ENCODE measurements at regions not wholly inside any gene's neighbourhood (a gene's known extent, or its start where the extent isn't known, plus 50 kb on each side); places are given as distances from the start of the nearest gene placed in this dataset.

DNA sequence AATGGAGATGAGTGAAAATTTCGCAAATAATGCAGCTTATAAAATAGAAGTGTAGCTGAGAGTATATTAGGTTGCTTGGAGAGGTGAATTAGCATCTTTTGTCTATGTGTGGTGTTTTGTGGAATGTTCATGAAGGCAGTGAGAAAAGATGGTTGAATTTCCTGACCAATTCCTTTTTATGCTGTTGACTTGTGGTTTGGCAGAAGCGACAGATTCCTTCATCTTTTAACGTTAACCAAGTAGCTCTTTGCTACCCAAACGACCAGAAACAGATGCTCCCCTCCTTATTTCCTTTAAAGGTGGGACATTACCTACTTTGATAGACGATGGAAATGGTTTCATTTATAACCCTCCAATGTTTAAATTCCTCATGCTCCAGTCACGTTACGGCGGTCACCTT is 390.5 kb downstream of the QKI start:
- H3K9me3 ChIP-seq (ENCODE audit: control insufficient read depth, insufficient read depth, low read depth, low read length) = no peaks in the 10 kb centered on the region
- no peaks in the 10 kb centered on the region for H3K4me1 ChIP-seq (ENCODE audit: control insufficient read depth, insufficient read depth, low read length)
- no peaks in the 10 kb centered on the region for H3K27me3 ChIP-seq (ENCODE audit: control insufficient read depth, insufficient read depth, low read length)
- no peak overlapping the region for H3K9ac ChIP-seq (ENCODE audit: low read length)
- H3K4me3 ChIP-seq (ENCODE audit: low read depth, low read length) = no peak overlapping the region
- H3K36me3 ChIP-seq (ENCODE audit: control insufficient read depth, insufficient read depth, low read length) = no peaks in the 10 kb centered on the region
- H3K27ac ChIP-seq (ENCODE audit: low read depth, low read length) = no peak overlapping the region

DNA sequence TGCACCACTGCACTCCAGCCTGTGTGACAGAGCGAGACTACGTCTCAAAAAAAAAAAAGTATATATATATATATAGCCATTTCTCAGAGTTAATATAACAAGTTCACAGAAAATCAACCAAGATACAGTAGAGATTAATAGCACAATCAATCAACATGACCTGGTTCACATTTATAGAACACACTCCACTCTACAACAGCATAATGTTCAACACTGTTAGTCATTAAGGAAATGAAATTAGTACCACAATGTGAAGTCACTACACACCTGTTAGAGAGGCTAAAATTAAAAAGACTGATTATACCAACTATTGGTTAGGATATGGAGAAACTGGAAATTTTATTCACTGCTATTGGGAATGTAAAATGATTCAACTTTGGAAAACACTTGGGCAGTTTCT is 387.7 kb downstream of the QKI start:
- Histone ChIP-seq H3K36me3 (ENCODE audit: control insufficient read depth, insufficient read depth, low read length) (no peaks in the 10 kb centered on the region), H3K27me3 (ENCODE audit: control insufficient read depth, insufficient read depth, low read length) (no peaks in the 10 kb centered on the region), H3K4me1 (ENCODE audit: control insufficient read depth, insufficient read depth, low read length) (no peaks in the 10 kb centered on the region), H3K9ac (ENCODE audit: low read length) (no peak overlapping the region), H3K9me3 (ENCODE audit: control insufficient read depth, insufficient read depth, low read depth, low read length) (no peaks in the 10 kb centered on the region), H3K4me3 (ENCODE audit: low read depth, low read length) (no peak overlapping the region), H3K27ac (ENCODE audit: low read depth, low read length) (no peak overlapping the region)

DNA sequence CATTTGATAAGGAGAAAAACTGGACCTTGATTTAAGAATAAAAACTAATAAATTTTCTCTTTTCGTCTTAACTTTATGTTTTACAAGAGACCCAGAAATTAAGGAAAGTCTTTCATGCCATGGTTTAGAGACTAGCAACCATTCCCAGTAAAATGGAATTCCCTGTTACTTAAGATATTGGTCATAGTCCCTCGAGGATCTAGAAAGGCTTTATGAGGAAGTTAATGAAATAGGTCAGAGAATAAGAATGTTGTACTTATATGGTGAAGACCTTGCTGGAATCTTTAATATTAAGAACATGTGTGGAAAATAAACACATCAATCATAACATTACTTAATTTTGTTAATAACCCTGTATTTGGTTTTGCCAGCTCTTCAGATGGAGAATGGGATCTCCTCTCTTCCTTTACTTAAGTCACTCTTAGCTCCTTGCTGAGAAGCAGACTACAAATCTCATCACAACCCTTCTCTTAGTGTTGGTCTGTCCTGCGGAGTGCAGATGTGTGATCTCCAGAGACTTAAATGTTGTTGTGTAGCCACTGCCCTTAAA is 382.9 kb downstream of the QKI start:
- Histone ChIP-seq H3K27me3 (ENCODE audit: control insufficient read depth, insufficient read depth, low read length) (no peaks in the 10 kb centered on the region), H3K9ac (ENCODE audit: low read length) (no peak overlapping the region), H3K4me1 (ENCODE audit: control insufficient read depth, insufficient read depth, low read length) (peaks cover 8% of the 10 kb centered on the region), H3K36me3 (ENCODE audit: control insufficient read depth, insufficient read depth, low read length) (no peaks in the 10 kb centered on the region), H3K27ac (ENCODE audit: low read depth, low read length) (no peak overlapping the region), H3K9me3 (ENCODE audit: control insufficient read depth, insufficient read depth, low read depth, low read length) (no peaks in the 10 kb centered on the region), H3K4me3 (ENCODE audit: low read depth, low read length) (no peak overlapping the region)

DNA sequence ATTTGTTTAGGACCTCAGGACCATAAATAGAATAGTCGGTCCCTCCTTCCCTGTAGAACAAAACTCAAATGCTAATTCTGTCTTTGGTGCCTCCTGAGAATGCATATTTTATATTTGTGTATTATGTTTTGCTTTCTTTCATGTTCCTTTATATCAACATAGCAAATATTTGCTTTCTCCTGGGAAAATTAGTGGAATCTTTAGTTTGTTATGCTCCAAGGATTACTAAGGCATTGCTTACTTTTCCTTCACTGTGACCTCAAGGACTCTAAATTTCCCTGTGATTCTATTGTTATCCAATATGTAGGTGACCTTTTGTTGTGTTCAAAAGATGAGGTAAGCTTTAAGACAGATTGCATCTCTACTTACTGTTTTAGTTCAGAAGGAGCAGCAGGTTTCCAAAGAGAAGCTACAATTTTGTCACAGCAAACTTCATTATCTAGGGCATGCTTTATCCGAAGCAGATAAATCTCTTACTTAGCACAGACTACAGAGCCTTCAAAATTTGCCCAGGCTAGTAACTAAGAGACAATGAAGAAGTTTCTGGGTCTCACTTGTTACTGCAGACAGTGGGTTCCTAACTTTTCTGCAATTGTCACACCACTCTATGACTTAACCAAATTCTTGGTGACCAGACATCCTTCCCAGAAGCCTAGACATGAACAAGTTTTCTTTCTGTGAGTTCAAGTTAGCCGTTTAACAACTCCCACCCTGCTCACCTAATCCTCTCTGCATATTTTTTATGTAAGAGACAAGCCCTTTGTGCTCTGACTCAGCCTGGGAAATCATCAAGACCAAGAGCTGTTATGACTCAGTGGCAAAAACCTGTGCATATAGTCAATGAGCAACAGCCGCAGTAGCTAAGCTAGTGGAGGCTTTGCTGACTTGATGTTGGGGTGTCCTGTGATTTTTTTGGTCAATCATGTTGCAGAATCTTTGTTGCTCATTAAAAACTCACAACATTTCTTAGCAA is 378.8 kb downstream of the QKI start:
- Histone ChIP-seq H3K4me1 (ENCODE audit: control insufficient read depth, insufficient read depth, low read length) (peaks cover 8% of the 10 kb centered on the region), H3K27ac (ENCODE audit: low read depth, low read length) (no peak overlapping the region), H3K9ac (ENCODE audit: low read length) (no peak overlapping the region), H3K36me3 (ENCODE audit: control insufficient read depth, insufficient read depth, low read length) (no peaks in the 10 kb centered on the region), H3K27me3 (ENCODE audit: control insufficient read depth, insufficient read depth, low read length) (no peaks in the 10 kb centered on the region), H3K4me3 (ENCODE audit: low read depth, low read length) (no peak overlapping the region), H3K9me3 (ENCODE audit: control insufficient read depth, insufficient read depth, low read depth, low read length) (no peaks in the 10 kb centered on the region)

DNA sequence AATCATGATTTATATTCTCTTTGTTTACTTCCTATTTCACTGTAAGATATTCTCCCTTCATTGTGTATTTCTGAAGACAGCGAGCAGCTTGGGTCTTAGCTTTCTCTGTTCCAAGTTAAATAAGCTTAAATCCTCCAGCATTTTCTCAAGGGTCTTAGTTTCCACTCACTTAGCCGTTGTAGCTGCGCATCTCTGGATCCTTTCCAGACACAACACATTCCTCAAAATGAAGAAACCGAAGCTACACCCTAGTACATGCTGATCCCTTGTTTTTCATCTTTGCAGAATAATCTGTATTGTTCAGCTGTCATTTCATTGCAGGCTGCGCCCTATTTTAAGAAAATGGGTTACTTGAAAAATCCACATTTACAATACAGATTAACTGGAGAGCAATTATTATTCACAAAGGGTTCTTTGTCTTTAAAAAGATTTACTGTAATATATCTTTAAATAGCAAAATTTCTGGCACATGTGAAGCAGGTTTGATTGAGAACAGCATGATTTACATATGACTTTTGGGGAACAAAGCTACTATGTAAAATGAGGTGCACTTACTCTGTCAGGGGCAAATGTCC is 375.8 kb downstream of the QKI start:
- H3K27ac ChIP-seq (ENCODE audit: low read depth, low read length) = no peak overlapping the region
- no peak overlapping the region for H3K4me3 ChIP-seq (ENCODE audit: low read depth, low read length)
- H3K36me3 ChIP-seq (ENCODE audit: control insufficient read depth, insufficient read depth, low read length) = no peaks in the 10 kb centered on the region
- H3K27me3 ChIP-seq (ENCODE audit: control insufficient read depth, insufficient read depth, low read length) = no peaks in the 10 kb centered on the region
- H3K4me1 ChIP-seq (ENCODE audit: control insufficient read depth, insufficient read depth, low read length) = peaks cover 8% of the 10 kb centered on the region
- no peaks in the 10 kb centered on the region for H3K9me3 ChIP-seq (ENCODE audit: control insufficient read depth, insufficient read depth, low read depth, low read length)
- H3K9ac ChIP-seq (ENCODE audit: low read length) = no peak overlapping the region

DNA sequence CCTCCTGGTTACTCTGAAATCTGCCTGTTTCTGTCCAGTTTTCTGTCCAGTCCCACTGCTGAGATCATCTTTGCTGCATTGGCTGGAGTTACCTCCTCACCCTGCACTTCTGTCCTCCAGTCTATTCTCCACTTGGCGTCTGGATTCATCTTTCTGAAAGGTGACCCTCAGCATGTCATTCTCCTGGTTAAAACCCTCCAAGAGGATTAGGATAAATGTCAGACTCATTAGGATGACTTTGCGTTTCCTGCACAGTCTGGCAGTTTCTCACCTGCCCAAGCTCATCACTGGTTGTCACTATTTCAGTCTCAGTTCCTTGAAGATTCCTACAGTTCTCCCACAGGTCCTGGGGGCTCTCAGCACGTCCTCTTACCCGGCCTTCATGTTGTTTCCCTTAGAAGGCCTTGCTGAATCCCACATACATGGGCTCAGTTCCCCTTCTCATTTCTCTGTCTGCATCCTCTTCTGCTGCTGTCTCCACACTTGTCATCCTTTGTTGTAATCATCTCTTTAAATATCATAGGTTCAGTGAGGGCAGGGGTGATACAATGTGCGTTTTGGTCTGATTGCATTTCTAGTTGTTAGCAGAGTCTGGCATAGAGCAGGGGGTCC is 374.8 kb downstream of the QKI start:
- Histone ChIP-seq H3K9ac (ENCODE audit: low read length) (no peak overlapping the region), H3K4me1 (ENCODE audit: control insufficient read depth, insufficient read depth, low read length) (peaks cover 8% of the 10 kb centered on the region), H3K9me3 (ENCODE audit: control insufficient read depth, insufficient read depth, low read depth, low read length) (no peaks in the 10 kb centered on the region), H3K27me3 (ENCODE audit: control insufficient read depth, insufficient read depth, low read length) (no peaks in the 10 kb centered on the region), H3K27ac (ENCODE audit: low read depth, low read length) (no peak overlapping the region), H3K36me3 (ENCODE audit: control insufficient read depth, insufficient read depth, low read length) (no peaks in the 10 kb centered on the region), H3K4me3 (ENCODE audit: low read depth, low read length) (no peak overlapping the region)

DNA sequence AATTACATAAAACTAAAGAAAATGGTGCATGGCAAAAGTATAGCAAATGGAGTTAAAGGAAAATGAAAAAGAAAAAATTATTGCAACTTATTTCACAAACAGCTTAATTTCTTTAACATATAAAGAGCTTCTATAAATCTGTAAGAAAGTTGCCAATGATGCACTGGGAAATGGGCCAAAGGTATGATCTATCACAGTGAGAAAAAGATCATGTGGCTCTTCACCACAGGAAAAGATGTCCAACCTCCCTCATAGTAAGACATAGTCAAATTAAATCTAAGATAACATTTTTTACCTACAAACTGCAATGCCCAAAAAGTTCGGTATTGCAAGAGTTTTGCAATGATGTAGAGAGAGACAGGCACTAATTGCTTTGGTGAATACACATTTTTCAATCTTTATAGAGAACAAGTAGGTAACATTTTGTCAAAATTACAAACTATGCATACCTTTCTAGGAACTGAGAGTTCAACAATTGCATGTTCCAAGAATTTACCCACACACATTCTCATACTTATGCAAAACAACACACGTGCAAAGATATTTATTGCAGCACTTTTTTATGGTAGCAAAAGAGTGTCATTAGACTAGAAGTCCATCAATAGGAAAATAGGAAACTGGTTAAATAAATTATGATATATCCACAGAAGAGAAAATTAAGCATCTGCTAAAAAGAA is 372.6 kb downstream of the QKI start:
- Histone ChIP-seq H3K27ac (ENCODE audit: low read depth, low read length) (no peak overlapping the region), H3K4me3 (ENCODE audit: low read depth, low read length) (no peak overlapping the region), H3K4me1 (ENCODE audit: control insufficient read depth, insufficient read depth, low read length) (peaks cover 5% of the 10 kb centered on the region; the same call in 1 of the 2 replicates), H3K9ac (ENCODE audit: low read length) (no peak overlapping the region), H3K36me3 (ENCODE audit: control insufficient read depth, insufficient read depth, low read length) (no peaks in the 10 kb centered on the region), H3K9me3 (ENCODE audit: control insufficient read depth, insufficient read depth, low read depth, low read length) (no peaks in the 10 kb centered on the region), H3K27me3 (ENCODE audit: control insufficient read depth, insufficient read depth, low read length) (no peaks in the 10 kb centered on the region)

DNA sequence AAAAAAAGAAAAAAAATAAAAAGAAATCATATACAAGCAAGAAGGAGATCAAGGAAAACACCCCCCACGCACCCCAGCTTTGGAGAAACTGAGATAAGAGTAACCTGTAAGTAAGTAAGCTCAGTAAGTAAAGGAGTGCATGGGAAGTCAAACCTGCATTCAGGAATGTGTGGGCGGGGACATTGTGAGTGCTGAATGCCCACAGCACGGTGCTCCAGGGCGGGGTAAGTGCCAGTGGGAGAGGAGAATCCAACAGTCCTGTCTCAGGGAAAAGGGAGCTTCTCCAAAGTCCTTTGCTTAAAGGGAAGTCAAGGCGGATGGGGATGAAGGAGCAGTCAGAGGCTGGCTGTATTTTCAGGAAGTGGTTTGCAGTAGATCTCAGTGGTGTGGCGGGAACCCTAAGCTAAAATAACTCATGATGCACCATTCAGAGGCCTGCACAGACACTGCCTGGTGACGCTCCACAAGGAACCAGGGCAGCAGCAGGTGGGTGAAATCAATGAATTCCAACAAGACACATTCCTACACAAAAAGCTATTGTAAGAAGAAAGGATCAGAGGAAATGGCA is 368.0 kb downstream of the QKI start:
- peaks cover 10% of the 10 kb centered on the region; the same call in 1 of the 2 replicates for H3K4me1 ChIP-seq (ENCODE audit: control insufficient read depth, insufficient read depth, low read length)
- no peak overlapping the region for H3K27ac ChIP-seq (ENCODE audit: low read depth, low read length)
- no peaks in the 10 kb centered on the region for H3K9me3 ChIP-seq (ENCODE audit: control insufficient read depth, insufficient read depth, low read depth, low read length)
- no peak overlapping the region for H3K9ac ChIP-seq (ENCODE audit: low read length)
- H3K27me3 ChIP-seq (ENCODE audit: control insufficient read depth, insufficient read depth, low read length) = no peaks in the 10 kb centered on the region
- no peak overlapping the region for H3K4me3 ChIP-seq (ENCODE audit: low read depth, low read length)
- no peaks in the 10 kb centered on the region for H3K36me3 ChIP-seq (ENCODE audit: control insufficient read depth, insufficient read depth, low read length)

DNA sequence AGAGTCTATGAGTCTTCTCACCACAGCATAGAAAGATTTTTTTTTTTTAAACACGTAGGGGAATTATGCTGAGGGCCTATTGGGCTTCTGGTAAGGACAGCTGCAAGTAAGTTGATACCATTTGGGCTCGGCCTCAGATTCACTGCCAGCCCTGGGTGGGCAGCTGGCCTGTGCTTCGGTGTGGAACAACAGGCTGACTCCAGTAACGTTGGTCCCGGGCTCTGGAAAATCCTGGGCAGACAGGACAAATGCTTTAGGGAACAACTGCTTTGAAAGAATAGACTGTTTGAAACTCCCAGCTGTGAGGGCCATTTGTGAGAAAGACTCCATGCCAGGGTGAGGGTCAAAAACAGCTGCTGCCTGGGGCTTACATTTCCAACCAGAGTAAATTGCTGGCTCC is 366.5 kb downstream of the QKI start:
- Histone ChIP-seq H3K9ac (ENCODE audit: low read length) (no peak overlapping the region), H3K27me3 (ENCODE audit: control insufficient read depth, insufficient read depth, low read length) (no peaks in the 10 kb centered on the region), H3K36me3 (ENCODE audit: control insufficient read depth, insufficient read depth, low read length) (no peaks in the 10 kb centered on the region), H3K27ac (ENCODE audit: low read depth, low read length) (no peak overlapping the region), H3K4me3 (ENCODE audit: low read depth, low read length) (no peak overlapping the region), H3K9me3 (ENCODE audit: control insufficient read depth, insufficient read depth, low read depth, low read length) (no peaks in the 10 kb centered on the region), H3K4me1 (ENCODE audit: control insufficient read depth, insufficient read depth, low read length) (peaks cover 10% of the 10 kb centered on the region; the same call in 1 of the 2 replicates)

DNA sequence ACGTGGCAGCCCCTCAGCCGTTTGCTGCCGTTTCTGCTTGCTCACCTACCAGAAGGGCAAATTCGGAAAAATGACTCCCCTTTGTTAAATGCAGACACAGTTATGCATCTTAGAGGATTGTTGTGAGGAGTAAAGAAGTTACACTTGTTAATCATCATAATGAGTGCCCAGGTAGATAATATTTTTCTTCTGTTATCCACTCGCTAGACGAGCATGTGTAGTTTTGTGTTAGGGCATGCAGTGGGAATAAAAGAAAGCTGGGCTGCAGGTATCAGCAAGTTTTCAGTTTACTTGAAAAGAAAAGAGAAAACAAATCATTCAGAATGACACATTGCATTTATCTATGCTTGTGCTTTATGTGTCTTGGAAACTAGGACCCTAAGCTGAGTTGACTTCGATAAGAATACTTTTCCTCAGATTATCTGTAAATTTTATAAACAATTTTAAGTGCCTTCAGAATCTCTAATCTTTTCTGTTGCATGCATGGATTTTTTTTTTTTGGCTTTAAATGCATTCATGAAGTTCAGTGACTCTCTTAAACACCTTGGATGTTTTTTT is 365.3 kb downstream of the QKI start:
- peaks cover 10% of the 10 kb centered on the region; the same call in 1 of the 2 replicates for H3K4me1 ChIP-seq (ENCODE audit: control insufficient read depth, insufficient read depth, low read length)
- H3K9me3 ChIP-seq (ENCODE audit: control insufficient read depth, insufficient read depth, low read depth, low read length) = no peaks in the 10 kb centered on the region
- H3K9ac ChIP-seq (ENCODE audit: low read length) = no peak overlapping the region
- H3K36me3 ChIP-seq (ENCODE audit: control insufficient read depth, insufficient read depth, low read length) = no peaks in the 10 kb centered on the region
- no peak overlapping the region for H3K27ac ChIP-seq (ENCODE audit: low read depth, low read length)
- no peak overlapping the region for H3K4me3 ChIP-seq (ENCODE audit: low read depth, low read length)
- no peaks in the 10 kb centered on the region for H3K27me3 ChIP-seq (ENCODE audit: control insufficient read depth, insufficient read depth, low read length)
